SJCRH30 (cell line): ENCODE measurements at regions not wholly inside any gene's neighbourhood (a gene's known extent, or its start where the extent isn't known, plus 50 kb on each side); places are given as distances from the start of the nearest gene placed in this dataset.
"Not testable (repeated sequence)": the region's sequence is repeated elsewhere in the genome, so short reads cannot be mapped to it uniquely, and the experiment has no call there.

Source experiments
- DNase-seq, 2 experiments: peaks; one replicate each; pipeline ENCODE4 v3.0.0-alpha.2; 2015 to 2020
- H3K27ac ChIP-seq: fragments of 250-450 bp; sonication (Bioruptor Pico); 2 replicates; pipeline ENCODE4 v1.5.1; 2020; ENCODE audit warnings: mild to moderate bottlenecking, moderate library complexity
- H3K27me3 ChIP-seq: fragments of 250-450 bp; sonication (Bioruptor Pico); 2 replicates; pipeline ENCODE4 v1.5.1; 2020; ENCODE audit warnings: mild to moderate bottlenecking, moderate library complexity
- H3K36me3 ChIP-seq: fragments of 250-450 bp; sonication (Bioruptor Pico); 2 replicates; pipeline ENCODE4 v1.5.1; 2020; ENCODE audit warnings: mild to moderate bottlenecking, moderate library complexity
- H3K4me1 ChIP-seq: fragments of 250-450 bp; sonication (Bioruptor Pico); 2 replicates; pipeline ENCODE4 v1.5.1; 2020; ENCODE audit warnings: mild to moderate bottlenecking, moderate library complexity
- H3K4me3 ChIP-seq: fragments of 250-450 bp; sonication (Bioruptor Pico); 2 replicates; pipeline ENCODE4 v1.5.1; 2020; ENCODE audit warnings: mild to moderate bottlenecking, moderate library complexity
- H3K9me3 ChIP-seq: fragments of 250-450 bp; sonication (Bioruptor Pico); replicated peaks from 2 replicates; pipeline ENCODE4 v1.5.1; 2020; ENCODE audit warnings: mild to moderate bottlenecking, moderate library complexity

DNA sequence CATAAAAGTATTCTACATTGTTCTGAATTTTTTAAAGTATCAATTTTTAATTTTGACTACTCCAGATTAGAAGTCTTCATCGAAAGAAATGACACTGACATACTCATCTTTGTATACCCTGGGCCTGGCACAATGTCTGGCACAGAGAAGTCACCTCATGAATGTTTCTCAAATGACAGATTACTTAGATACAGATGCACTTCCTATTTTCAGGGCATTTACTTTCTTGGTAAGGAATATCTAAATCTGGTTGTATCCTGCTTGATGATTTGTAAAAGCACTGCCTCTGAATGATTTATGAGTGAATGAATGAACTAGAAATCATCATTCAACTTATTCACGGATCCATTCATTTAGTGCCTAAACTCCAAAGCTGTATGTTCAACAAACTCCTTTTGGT, 1784.7 kb downstream of the LRRC4C start:
- Histone ChIP-seq H3K4me3 (no peak overlapping the region), H3K36me3 (no peaks in the 10 kb centered on the region), H3K4me1 (peaks cover 6% of the 10 kb centered on the region), H3K9me3 (no peaks in the 10 kb centered on the region), H3K27ac (no peak overlapping the region), H3K27me3 (no peaks in the 10 kb centered on the region; the same call in 1 of the 2 replicates)
- no peak for DNase-seq

DNA sequence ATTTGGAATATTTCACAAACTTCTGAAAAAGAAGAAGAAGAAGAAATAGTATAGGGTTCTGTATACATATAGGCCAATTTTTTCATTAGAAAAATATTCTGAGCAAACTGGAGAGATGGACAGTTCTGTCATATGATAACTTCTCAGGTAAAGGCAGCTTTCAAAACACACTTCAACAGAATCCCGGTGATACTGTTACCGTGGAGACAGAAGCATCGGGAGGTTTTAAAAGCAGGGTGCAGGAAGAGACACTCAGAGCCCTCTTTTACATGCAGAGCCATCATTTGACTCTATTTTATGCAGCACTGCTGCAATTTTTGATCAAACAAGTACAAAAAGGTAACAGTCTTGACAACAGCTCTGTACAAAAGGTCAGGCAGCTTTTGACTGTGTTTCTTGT, 1785.4 kb downstream of the LRRC4C start:
- H3K27me3 ChIP-seq: no peaks in the 10 kb centered on the region; the same call in 1 of the 2 replicates
- no peaks in the 10 kb centered on the region for H3K9me3 ChIP-seq
- no peak overlapping the region for H3K4me3 ChIP-seq
- H3K27ac ChIP-seq: no peak overlapping the region
- H3K4me1 ChIP-seq: no peaks in the 10 kb centered on the region; the same call in 1 of the 2 replicates
- no peaks in the 10 kb centered on the region for H3K36me3 ChIP-seq
- DNase-seq: no peak

DNA sequence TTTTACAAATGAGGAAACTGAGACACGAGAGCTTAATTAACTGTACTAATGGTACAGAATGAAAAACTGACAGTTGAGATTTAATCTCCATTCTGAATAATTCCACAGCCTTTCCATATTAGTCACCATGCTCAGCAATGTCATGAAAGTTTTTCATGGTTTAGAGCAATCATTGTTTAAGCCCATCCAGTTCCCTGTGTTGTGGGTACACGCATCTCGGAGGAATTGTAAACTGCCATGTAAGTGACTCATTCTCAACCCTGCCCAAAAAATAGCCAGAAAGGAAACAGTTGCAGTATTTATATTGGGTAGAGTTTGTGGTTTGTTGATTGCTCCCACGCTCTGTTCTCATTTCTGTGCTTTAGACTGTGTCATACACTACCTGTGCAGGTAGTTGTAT, 1790.8 kb downstream of the LRRC4C start:
- Histone ChIP-seq H3K27me3 (no peaks in the 10 kb centered on the region), H3K36me3 (no peaks in the 10 kb centered on the region), H3K27ac (no peak overlapping the region), H3K9me3 (no peaks in the 10 kb centered on the region), H3K4me1 (no peaks in the 10 kb centered on the region), H3K4me3 (no peak overlapping the region)
- DNase-seq: no peak

DNA sequence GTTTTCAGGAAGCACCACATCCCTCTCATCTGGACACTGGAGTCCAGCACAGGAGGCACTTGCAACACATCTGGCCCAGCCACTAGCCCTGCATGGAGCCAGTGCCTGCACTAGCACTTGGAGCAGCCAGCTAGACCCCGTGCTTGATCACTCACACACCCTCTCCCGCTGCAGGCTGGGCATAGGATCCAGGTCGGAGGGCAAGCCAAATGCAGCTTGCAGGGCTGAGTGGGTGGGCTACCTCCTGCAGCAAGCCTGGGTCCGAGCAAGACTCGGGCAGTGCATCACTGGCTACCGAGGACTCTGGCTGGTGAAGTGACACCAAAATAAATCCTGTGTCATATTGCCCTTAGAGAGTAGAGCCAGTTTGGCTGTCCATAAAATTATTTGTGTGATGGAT, 1795.4 kb downstream of the LRRC4C start:
- H3K9me3 ChIP-seq: no peaks in the 10 kb centered on the region
- H3K27me3 ChIP-seq: no peaks in the 10 kb centered on the region
- no peak overlapping the region for H3K4me3 ChIP-seq
- no peak overlapping the region for H3K27ac ChIP-seq
- no peaks in the 10 kb centered on the region for H3K36me3 ChIP-seq
- H3K4me1 ChIP-seq: no peaks in the 10 kb centered on the region
- DNase-seq: no peak

DNA sequence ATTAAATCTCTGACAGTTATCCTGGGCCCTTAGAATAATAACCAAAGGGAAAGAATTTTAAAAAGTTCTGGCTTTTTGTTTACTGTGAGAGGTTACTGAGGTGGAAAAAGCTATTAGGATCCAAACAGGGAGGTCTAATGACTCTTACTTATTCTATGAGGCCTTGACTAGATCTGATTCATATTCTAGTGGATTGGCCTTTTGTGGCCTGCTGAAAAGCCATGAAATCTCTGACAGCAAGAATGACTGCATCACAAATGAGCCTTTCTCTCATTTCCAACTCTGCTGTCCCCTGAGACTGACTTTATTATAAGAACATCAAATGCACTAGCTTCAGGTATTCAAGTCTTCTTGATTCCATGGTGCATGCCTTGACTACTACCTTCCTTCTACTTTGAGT, 1797.6 kb downstream of the LRRC4C start:
- no peak for DNase-seq
- Histone ChIP-seq H3K36me3 (no peaks in the 10 kb centered on the region), H3K4me1 (no peaks in the 10 kb centered on the region), H3K4me3 (no peak overlapping the region), H3K9me3 (no peaks in the 10 kb centered on the region), H3K27me3 (no peaks in the 10 kb centered on the region), H3K27ac (no peak overlapping the region)

DNA sequence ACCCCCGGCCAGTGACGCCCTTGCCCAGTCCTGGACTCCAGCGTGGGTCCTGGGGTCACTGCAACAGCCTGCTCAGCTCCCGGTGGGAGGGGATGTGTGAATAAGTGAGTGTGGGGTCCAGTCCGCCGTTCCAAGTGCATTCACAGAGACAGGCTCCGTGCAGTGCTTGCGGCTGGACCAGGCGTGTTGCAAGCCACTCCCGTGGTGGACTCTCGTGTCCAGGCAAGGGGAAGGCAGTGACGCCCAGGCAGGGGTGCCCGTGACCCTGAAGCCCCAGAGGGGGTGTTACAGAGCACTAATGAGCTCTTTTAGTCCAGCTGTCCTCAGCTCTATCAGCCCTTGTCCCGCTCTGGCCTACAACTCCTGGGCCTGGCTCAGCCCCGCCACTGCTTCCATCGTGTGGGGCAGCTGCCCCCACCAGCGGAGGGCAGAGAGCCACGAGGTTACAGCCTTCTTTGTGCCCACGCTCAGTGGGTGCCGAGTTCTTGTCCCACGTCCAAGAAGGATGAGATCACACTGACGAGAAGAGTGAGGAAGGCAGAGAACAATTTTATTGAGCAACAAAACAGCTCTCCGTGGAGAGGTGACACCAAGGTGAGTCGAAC, 1807.5 kb downstream of the LRRC4C start:
- Histone ChIP-seq H3K27me3 (no peaks in the 10 kb centered on the region; the same call in 1 of the 2 replicates), H3K9me3 (no peaks in the 10 kb centered on the region), H3K4me1 (no peaks in the 10 kb centered on the region), H3K4me3 (no peak overlapping the region), H3K27ac (no peak overlapping the region), H3K36me3 (no peaks in the 10 kb centered on the region)
- DNase-seq: no peak

DNA sequence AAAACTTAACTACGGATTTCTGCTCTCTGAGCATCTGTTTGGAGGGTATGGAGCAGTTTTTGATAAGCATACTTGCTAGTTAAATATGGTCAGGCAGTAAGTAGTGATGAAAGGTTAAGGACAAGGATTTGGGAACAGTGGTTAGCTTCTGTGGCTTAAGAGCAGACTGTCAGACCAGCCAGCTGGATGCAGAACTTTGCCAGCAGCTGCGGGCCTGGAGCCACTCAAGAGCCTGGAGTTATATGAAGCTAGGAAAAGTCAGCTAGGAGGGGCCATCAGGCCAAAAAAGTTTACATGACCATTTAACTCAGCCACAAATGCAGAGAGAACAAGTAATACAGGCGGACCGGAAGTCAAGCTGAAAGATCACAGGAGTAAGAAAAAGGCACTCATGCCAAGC, 1817.7 kb downstream of the LRRC4C start:
- peaks cover 4% of the 10 kb centered on the region; the same call in 1 of the 2 replicates for H3K27me3 ChIP-seq
- no peaks in the 10 kb centered on the region for H3K4me1 ChIP-seq
- H3K9me3 ChIP-seq: no peaks in the 10 kb centered on the region
- DNase-seq: peak in 1 of 2 experiments; percentile 13
- H3K27ac ChIP-seq: no peak overlapping the region
- H3K4me3 ChIP-seq: no peak overlapping the region
- H3K36me3 ChIP-seq: no peaks in the 10 kb centered on the region

DNA sequence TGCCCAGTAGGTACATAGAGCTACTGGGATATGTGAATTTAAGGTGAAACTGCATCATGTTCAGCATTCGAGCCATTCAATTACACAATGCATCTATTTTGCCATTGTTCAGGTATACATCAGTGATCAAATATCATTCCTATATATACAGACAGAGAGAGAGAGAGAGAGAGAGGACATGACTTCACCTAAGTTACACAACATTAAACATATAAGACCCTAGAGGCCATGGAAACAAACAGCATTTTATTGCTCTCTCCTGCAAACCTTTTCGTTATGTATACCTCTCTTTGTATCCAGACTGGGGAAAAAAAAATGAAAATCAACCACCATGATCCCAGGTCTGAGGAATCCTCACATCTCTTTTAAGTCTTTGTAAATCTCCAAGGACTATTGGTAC, 1829.1 kb downstream of the LRRC4C start:
- DNase-seq: no peak
- H3K4me3 ChIP-seq: no peak overlapping the region
- no peaks in the 10 kb centered on the region for H3K27me3 ChIP-seq
- no peak overlapping the region for H3K27ac ChIP-seq
- H3K36me3 ChIP-seq: no peaks in the 10 kb centered on the region
- no peaks in the 10 kb centered on the region for H3K4me1 ChIP-seq
- no peaks in the 10 kb centered on the region for H3K9me3 ChIP-seq

DNA sequence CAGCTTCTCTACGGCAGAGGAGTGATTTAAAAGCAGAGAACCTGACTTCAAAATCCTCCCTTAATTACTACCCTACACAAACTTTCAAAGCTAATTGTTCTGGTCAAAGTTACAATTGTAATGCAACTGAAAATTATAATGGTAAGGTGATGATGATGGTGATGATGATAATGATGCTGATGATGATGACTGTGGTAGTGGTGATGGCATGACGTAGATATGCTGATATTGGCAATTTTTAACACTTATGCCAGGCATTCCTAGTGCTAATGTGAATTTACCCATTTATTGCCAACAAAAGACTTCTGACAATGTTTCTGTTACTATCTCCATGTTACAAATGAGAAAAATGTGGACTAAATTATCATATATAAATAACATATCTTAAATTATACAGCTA, 1831.1 kb downstream of the LRRC4C start:
- Histone ChIP-seq H3K27ac (no peak overlapping the region), H3K4me3 (no peak overlapping the region), H3K9me3 (no peaks in the 10 kb centered on the region), H3K4me1 (no peaks in the 10 kb centered on the region), H3K36me3 (no peaks in the 10 kb centered on the region), H3K27me3 (no peaks in the 10 kb centered on the region)
- no peak for DNase-seq

DNA sequence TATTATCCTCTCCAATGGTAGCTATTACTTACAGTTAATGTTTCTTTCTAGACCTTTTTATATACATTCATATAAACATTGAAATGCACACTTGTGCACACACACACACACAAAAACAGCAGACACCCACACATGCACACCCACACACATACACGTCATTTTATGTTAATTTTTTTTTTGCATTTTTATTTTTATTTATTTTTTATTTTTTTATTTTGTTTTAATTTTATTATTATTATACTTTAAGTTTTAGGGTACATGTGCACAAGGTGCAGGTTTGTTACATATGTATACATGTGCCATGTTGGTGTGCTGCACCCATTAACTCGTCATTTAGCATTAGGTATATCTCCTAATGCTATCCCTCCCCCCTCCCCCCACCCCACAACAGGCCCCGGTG, 1839.1 kb downstream of the LRRC4C start:
- not testable (repeated sequence) for H3K36me3 ChIP-seq, H3K4me1 ChIP-seq, H3K9me3 ChIP-seq, H3K27ac ChIP-seq, H3K27me3 ChIP-seq, DNase-seq, H3K4me3 ChIP-seq

DNA sequence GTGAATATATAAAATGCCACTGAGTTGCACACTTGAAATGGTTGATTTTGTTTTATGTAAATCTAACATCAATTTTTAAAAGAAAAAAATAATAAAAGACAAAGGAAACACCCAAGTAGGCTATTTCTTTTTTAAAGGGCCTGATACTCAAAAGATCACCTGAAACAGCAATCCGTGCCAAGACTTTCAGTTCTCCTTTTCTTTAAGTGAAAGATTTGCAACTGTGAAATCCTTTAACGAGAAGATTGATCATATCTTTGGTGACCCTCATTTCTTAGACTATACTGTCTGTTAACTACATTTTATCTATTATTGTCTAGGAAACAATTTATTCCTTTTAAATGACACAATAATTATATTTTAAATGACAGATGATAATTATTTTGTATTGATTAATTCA, 1841.5 kb downstream of the LRRC4C start:
- no peaks in the 10 kb centered on the region for H3K36me3 ChIP-seq
- H3K4me3 ChIP-seq: no peak overlapping the region
- H3K4me1 ChIP-seq: no peaks in the 10 kb centered on the region
- no peak for DNase-seq
- H3K27ac ChIP-seq: no peak overlapping the region
- no peaks in the 10 kb centered on the region for H3K27me3 ChIP-seq
- no peaks in the 10 kb centered on the region for H3K9me3 ChIP-seq

DNA sequence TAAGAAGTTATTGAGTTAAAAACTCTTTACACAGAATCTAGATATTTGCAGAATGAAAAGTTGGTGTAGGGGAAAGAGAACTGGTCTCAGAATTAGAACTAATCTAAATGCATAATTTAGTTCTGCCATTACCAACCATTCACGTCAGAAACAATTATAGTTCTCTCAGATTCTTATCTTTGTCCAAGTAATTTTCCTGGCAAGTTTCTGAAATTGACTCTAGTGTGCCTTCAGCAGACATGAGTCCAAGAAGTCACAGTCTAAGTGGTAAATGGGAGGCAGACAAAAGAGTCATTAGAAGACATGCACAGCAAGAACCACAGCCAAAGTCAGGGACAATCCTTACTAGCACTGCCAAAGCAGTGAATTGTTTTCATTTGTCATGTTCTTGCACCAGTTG, 1870.1 kb downstream of the LRRC4C start:
- DNase-seq: no peak
- Histone ChIP-seq H3K27me3 (no peaks in the 10 kb centered on the region), H3K9me3 (no peaks in the 10 kb centered on the region), H3K36me3 (no peaks in the 10 kb centered on the region), H3K4me1 (no peaks in the 10 kb centered on the region), H3K4me3 (no peak overlapping the region), H3K27ac (no peak overlapping the region)

DNA sequence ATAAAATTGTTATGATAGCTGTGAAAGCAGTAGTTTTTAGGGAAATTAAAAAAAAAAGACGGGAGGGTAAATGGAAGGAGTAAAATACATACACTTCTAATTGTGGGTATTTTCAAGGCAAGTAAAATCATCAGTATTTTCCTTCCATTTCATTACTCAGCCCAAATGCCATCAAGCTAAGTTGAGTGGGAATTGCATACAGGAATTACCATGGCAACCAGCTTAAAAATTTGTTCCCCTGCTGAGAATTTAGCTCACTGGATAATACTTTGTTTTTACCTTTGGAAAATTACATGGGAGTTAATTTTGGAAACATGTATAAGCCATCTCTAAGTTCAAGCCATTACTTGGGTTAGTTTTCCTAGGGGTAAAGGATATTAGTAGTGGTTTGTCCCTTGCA, 1873.4 kb downstream of the LRRC4C start:
- no peaks in the 10 kb centered on the region for H3K4me1 ChIP-seq
- H3K27ac ChIP-seq: no peak overlapping the region
- H3K4me3 ChIP-seq: no peak overlapping the region
- H3K36me3 ChIP-seq: no peaks in the 10 kb centered on the region
- no peaks in the 10 kb centered on the region for H3K9me3 ChIP-seq
- no peaks in the 10 kb centered on the region for H3K27me3 ChIP-seq
- DNase-seq: no peak

DNA sequence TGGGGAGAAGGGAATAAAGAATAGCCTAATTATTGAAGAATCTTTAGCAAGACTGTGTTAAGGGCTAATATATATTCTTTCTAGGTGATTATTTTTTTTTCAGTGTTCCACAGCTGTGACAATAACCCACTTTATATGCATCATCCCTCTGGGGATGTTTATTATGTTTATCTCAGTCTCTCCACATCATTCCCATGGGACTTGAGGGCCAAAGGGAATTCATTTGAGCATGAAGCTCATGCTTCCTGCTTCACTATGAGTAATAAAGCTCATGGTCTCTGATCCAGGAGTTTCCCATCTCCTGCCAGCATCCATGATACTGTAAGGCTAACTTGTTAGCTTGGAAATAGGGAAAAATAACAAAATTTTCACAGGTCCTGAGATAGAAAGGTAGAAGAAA, 1888.4 kb downstream of the LRRC4C start:
- Histone ChIP-seq H3K27me3 (no peaks in the 10 kb centered on the region), H3K27ac (no peak overlapping the region), H3K9me3 (no peaks in the 10 kb centered on the region), H3K4me1 (no peaks in the 10 kb centered on the region), H3K4me3 (no peak overlapping the region), H3K36me3 (no peaks in the 10 kb centered on the region)
- DNase-seq: peak in 1 of 2 experiments; percentile 6

DNA sequence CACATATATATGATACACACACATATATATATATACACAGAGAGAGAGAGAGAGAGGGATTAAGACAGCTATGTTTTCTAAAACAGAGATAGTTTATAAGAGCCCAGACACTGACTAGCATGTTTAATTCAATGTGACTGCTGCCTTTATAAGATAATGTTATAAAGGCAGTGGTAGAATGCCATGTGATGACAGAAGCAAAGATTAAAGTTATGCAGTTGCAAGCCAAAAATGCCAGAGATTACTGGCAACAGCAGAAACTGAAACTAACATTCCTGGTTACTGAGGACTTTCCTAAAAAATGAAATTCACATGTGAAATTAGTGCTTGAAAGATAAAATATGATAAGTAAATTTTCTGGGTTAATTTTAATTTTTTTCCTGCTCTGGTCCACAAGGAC, 1888.9 kb downstream of the LRRC4C start:
- no peak overlapping the region for H3K27ac ChIP-seq
- no peak for DNase-seq
- H3K4me1 ChIP-seq: no peaks in the 10 kb centered on the region
- no peaks in the 10 kb centered on the region for H3K36me3 ChIP-seq
- H3K27me3 ChIP-seq: no peaks in the 10 kb centered on the region
- H3K4me3 ChIP-seq: no peak overlapping the region
- H3K9me3 ChIP-seq: no peaks in the 10 kb centered on the region

DNA sequence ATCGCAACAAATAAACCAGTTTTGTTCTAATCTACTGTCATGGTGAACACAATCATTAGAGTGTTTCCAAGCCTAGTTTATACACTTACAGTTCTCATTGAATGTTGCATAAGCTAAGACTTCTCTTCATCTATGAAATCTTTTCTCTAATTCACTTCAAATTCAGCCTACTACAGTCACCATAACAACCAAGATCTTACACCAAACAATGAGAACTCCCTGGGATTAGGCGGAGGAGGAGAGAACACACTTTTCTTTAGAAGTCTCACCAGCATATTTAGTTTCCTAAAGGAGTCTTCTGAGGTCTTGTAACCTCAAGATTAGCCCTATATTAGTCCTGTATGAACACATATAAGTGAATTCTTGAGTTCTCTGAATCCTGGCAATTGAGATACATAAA, 1889.7 kb downstream of the LRRC4C start:
- Histone ChIP-seq H3K27ac (no peak overlapping the region), H3K9me3 (no peaks in the 10 kb centered on the region), H3K27me3 (no peaks in the 10 kb centered on the region), H3K36me3 (no peaks in the 10 kb centered on the region), H3K4me3 (no peak overlapping the region), H3K4me1 (no peaks in the 10 kb centered on the region)
- DNase-seq: no peak
